Loucy (cell line): ENCODE measurements at regions not wholly inside any gene's neighbourhood (a gene's known extent, or its start where the extent isn't known, plus 50 kb on each side); places are given as distances from the start of the nearest gene placed in this dataset.

Experiments used
- EZH2phosphoT487 ChIP-seq: fragments of 200-600 bp; IDR thresholded peaks from 2 replicates; pipeline ENCODE4 v1.6.1; 2018; ENCODE audit warnings: antibody characterized with exemption, mild to moderate bottlenecking, moderate library complexity, borderline replicate concordance
- TF ChIP-seq, protein P1 (sequence below): fragments of 200-600 bp; sonication (generic); conservative IDR thresholded peaks from 2 replicates; pipeline ENCODE4 v1.5.1; 2014; ENCODE audit warnings: mild to moderate bottlenecking, antibody characterized with exemption, low read length

DNA sequence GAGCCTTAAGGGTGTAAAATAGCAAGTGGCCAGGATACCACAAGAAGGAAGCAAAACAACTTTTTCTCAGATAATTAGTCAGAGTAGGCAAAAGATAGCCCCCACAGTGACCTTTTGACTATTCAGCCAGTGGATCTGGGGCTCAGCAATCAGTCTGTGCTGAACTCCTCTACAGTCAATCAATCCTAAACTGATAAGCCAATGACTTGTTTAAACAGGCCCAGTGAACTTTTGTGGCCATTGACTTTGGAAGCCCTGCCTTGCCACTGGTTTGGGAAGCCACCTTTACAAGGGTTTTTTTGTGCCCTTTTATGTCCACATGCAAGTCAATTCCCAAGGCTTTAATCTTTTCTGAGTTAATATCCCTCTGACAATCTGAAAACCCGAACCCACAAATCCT is 1565.0 kb upstream of the WWC1 start:
- TF ChIP-seq, protein P1, sequence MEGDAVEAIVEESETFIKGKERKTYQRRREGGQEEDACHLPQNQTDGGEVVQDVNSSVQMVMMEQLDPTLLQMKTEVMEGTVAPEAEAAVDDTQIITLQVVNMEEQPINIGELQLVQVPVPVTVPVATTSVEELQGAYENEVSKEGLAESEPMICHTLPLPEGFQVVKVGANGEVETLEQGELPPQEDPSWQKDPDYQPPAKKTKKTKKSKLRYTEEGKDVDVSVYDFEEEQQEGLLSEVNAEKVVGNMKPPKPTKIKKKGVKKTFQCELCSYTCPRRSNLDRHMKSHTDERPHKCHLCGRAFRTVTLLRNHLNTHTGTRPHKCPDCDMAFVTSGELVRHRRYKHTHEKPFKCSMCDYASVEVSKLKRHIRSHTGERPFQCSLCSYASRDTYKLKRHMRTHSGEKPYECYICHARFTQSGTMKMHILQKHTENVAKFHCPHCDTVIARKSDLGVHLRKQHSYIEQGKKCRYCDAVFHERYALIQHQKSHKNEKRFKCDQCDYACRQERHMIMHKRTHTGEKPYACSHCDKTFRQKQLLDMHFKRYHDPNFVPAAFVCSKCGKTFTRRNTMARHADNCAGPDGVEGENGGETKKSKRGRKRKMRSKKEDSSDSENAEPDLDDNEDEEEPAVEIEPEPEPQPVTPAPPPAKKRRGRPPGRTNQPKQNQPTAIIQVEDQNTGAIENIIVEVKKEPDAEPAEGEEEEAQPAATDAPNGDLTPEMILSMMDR = no peak
- TF ChIP-seq EZH2phosphoT487 = no peak
